ENCODE measurements at regions not wholly inside any gene's neighbourhood (a gene's known extent, or its start where the extent isn't known, plus 50 kb on each side); places are given as distances from the start of the nearest gene placed in this dataset.

DNA sequence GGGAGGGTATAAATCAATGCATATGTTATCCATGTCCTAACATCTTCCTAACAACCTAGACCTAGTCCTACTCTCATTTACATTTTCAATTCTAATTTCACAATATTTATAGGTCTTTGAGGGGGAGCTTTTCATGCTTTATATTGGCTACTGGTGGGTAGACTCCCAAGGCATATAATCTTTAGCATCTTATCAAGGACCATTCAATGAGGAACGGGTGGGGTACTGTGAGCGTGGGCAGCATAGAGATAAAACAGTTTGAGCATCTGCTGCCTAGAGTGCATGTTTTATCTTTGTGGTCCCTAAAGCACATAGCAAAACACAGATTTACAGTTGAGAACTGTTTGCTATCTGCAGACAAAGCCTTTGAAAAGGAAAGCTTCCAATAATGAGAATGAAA lies 427.6 kb upstream of the WWC1 start:
- DNase-seq (ENCODE audit: extremely low spot score): no peak
- ChIA-PET CTCF (interaction anchor here (1.4 kb wide), 1 partner anchor 13 kb away, joined by 4 read pairs; no protein-coding TSS in a partner anchor), POLR2A (no interaction called here)
- TF ChIP-seq, protein P1, sequence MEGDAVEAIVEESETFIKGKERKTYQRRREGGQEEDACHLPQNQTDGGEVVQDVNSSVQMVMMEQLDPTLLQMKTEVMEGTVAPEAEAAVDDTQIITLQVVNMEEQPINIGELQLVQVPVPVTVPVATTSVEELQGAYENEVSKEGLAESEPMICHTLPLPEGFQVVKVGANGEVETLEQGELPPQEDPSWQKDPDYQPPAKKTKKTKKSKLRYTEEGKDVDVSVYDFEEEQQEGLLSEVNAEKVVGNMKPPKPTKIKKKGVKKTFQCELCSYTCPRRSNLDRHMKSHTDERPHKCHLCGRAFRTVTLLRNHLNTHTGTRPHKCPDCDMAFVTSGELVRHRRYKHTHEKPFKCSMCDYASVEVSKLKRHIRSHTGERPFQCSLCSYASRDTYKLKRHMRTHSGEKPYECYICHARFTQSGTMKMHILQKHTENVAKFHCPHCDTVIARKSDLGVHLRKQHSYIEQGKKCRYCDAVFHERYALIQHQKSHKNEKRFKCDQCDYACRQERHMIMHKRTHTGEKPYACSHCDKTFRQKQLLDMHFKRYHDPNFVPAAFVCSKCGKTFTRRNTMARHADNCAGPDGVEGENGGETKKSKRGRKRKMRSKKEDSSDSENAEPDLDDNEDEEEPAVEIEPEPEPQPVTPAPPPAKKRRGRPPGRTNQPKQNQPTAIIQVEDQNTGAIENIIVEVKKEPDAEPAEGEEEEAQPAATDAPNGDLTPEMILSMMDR (IDR thresholded peaks at IDR 0.05; ENCODE audit: control extremely low read depth, extremely low read depth, low read depth, missing control alignments): no peak

DNA sequence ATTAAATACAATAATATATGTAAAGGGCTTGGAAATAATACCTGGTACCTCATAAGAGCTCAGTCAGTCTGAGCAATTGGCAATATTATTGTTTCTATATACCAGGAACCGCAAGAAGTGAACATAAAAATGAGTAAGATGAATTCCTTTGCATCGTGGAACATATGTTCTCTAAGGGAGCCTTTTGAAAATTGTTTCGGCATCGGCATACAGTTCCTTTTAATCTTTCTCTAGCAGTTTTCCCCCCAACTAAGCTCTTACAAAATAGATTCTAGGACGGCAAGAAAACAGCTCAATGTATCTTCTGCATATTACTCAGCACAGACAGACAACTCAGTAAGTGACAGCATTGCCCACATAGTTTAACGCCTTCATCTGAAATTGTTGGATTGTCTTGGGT lies 426.6 kb upstream of the WWC1 start:
- TF ChIP-seq, protein P1 (IDR thresholded peaks at IDR 0.05; ENCODE audit: control extremely low read depth, extremely low read depth, low read depth, missing control alignments): no peak
- ChIA-PET CTCF (no interaction called here), POLR2A (no interaction called here)
- no peak for DNase-seq (ENCODE audit: extremely low spot score)

DNA sequence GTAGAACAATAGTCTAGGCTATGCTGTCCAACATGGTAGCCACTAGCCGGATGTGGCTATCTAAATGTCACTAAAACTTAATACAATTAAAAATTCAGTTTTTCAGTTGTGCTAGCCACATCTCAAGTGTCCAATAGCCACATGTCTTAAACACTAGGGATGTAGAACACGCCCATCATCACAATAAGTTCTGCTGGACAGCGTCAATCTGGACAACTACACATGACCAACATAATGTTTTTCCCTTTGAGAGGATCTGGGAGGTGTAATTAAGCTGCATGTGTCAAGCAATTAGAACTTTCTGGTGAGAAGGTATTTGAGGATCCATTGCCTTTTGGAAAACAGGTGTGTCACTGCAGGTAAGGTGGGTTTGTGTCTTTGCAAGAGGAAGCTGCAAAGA lies 424.6 kb upstream of the WWC1 start:
- POLR2A ChIA-PET: no interaction called here
- DNase-seq (ENCODE audit: extremely low spot score): no peak
- CTCF ChIA-PET: interaction anchor here (1.2 kb wide), 1 partner anchor 30 kb away, joined by 3 read pairs; no protein-coding TSS in a partner anchor
- TF ChIP-seq, protein P1 (IDR thresholded peaks at IDR 0.05; ENCODE audit: control extremely low read depth, extremely low read depth, low read depth, missing control alignments): no peak

DNA sequence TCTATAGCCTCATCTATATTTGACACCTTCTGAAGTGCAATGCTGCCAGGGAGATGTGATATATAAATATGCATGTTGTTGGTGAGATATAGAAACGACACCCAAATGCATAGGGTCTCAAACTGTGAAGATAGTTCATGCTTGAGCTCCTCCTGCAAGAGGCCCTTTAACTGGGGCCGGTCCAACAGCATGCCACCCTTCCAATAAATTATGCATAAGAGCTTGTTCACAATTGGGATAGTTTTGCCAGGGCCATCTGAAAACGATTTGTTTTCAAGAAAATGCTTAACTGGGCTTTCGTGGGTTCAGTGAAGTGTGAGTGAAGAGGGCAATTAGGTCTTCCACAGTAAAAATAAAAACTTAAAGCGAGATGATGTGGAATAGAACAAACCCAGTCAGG lies 424.2 kb upstream of the WWC1 start:
- ChIA-PET POLR2A (no interaction called here), CTCF (interaction anchor here (1.2 kb wide), 1 partner anchor 30 kb away, joined by 3 read pairs; no protein-coding TSS in a partner anchor)
- no peak for DNase-seq (ENCODE audit: extremely low spot score)
- TF ChIP-seq, protein P1 (IDR thresholded peaks at IDR 0.05; ENCODE audit: control extremely low read depth, extremely low read depth, low read depth, missing control alignments): no peak

DNA sequence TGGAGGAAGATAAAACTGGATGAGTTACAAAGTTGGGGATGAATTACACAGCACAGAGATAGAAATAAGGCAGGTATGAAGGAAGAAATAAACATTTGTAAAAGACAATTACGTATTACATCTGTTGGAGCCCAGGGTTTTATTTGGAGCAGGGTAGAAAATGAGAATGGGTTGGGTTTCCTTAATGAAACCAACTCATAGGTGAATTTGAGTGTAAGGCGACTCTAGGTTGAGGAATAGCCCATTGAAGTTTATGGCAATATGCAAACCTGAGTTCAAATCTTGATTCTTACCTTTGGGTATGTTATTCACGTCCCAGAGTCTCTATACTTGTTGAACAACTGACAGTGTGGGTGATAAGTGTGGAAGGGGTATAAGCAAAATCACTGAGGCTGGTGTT lies 422.3 kb upstream of the WWC1 start:
- TF ChIP-seq, protein P1 (IDR thresholded peaks at IDR 0.05; ENCODE audit: control extremely low read depth, extremely low read depth, low read depth, missing control alignments): no peak
- DNase-seq (ENCODE audit: extremely low spot score): no peak
- CTCF ChIA-PET: no interaction called here
- POLR2A ChIA-PET: no interaction called here

DNA sequence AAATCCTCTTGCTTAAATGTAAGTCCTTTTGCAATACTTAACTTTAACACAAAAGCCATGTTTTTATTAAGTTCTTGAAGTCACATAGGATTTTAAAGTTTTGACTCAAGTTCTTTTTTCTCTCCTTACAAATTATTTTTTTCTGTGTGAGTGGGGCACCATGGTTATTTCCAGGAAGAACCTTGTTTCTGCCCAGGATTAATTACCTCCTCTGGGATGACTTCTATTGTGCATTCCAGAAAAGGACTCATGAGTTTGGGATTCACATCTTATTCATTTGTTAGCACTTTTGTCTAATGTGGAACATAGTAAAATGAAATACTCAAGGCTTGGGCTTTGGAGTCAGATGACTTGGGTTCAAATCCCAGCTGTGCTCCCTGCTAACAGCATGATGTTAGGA lies 421.4 kb upstream of the WWC1 start:
- no peak for DNase-seq (ENCODE audit: extremely low spot score)
- POLR2A ChIA-PET: no interaction called here
- TF ChIP-seq, protein P1 (IDR thresholded peaks at IDR 0.05; ENCODE audit: control extremely low read depth, extremely low read depth, low read depth, missing control alignments): no peak
- CTCF ChIA-PET: no interaction called here

DNA sequence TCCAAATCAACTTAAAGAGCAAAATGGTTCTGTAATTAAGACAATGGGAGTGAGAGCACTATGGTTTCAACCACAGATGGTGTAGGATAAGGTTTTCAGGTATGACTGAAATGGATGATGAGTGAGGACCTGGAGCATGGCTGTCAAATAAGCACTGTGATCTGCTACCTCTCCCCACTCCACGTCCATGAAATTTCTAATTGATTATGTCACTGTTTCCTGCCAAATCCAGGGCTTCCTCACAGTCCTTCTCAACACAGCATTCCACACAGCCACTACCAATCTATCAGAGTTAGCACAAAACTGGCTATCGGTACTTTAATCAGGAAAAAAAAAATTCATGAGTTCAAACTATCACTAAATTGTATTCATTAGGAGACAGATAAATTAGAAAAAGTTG lies 420.4 kb upstream of the WWC1 start:
- POLR2A ChIA-PET: no interaction called here
- TF ChIP-seq, protein P1 (IDR thresholded peaks at IDR 0.05; ENCODE audit: control extremely low read depth, extremely low read depth, low read depth, missing control alignments): no peak
- no peak for DNase-seq (ENCODE audit: extremely low spot score)
- CTCF ChIA-PET: no interaction called here

Measured in GM10248 (cell line).